HG02981 (cell line): ENCODE measurements at regions not wholly inside any gene's neighbourhood (a gene's known extent, or its start where the extent isn't known, plus 50 kb on each side); places are given as distances from the start of the nearest gene placed in this dataset.
"Not testable (repeated sequence)": the region's sequence is repeated elsewhere in the genome, so short reads cannot be mapped to it uniquely, and the experiment has no call there.

Experiments used
- ATAC-seq: cut with Tn5 transposase; IDR thresholded peaks from one replicate; pipeline ENCODE4 v1.9.1; 2021; ENCODE audit warnings: mild to moderate bottlenecking, moderate library complexity; ENCODE audit not compliant: unreplicated experiment

DNA sequence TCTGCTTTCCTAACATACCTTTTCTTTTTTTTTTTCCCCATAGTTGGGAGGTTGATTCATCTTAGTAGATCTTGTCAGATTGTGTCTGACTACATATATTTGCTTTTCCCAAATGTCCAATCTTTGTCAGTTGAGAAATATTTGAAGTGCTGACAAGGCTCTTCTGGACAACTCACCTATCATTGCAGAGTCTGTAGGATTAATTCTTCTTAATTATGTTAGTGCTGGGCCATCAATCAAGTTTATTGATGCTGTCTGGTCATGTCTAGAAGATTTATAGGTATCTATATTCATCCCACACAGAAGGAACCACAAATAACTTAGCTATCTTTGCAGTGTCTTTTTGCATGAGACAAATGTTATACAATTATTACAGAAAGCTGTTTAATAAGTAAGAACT is 310.6 kb downstream of the ACTR3B start:
- no peak for ATAC-seq

- no peak for ATAC-seq
These were observed 313.3 kb downstream of the ACTR3B start for GRCh38 chr7:153072806-153073205.

GRCh38 chr7:153076289-153076688 is 316.7 kb downstream of the ACTR3B start:
- not testable (repeated sequence) for ATAC-seq

DNA sequence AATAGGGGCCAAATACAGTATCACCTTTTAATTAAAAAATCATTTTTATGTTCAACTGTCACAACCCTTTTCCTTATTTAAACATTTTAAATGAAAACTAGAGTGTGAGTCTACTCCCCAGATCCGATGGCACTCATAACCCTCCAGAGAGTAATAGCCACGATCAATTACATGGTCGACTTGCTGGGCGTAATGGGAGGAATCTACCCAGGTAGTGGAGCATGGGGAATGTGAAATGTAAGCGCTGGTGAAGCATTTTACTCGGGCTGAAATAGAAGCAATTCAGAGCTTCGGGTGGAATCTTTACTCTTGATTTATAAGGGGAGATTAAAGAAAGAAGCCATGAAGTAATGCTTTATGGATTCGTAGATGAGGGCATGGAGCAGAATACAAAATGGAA is 321.9 kb downstream of the ACTR3B start:
- ATAC-seq = no peak

DNA sequence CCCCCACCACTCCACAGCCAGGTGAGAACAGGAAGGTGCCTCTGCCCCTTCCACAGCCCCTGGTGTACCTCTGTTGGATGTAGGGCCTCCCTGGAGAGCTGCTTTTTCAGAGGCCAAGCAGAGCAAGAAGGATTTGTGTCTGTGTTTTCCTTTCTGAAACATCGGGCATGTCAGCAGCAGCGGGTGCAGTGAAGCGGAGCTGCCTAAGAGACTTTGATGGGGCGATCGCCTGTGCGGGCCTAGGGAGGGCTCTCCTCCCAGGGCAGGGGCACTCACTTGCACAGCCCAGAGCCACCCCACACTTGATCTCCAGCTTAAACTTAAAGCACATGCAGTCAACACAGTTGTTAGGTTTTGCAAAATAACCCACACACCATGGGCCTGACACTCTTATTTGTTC is 324.7 kb downstream of the ACTR3B start:
- no peak for ATAC-seq

DNA sequence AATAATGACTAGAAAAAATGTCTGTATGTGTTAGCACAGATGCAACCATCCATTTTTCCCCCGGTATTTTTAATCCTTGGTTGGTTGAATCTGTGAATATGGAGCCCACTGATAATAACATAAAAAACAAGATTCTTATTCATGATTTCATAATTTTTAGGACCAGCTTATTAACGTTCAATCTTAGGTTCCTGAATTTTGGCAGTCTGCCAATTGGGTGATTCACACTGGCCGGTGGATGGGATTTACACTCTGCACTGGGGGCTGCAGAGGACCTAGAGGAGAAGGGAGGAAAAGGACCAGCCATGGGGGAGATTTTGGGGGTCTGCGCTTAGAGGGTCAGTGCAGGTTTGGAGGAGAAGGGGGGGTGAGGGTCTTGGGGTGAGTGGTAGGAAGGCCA is 327.9 kb downstream of the ACTR3B start:
- ATAC-seq = no peak

DNA sequence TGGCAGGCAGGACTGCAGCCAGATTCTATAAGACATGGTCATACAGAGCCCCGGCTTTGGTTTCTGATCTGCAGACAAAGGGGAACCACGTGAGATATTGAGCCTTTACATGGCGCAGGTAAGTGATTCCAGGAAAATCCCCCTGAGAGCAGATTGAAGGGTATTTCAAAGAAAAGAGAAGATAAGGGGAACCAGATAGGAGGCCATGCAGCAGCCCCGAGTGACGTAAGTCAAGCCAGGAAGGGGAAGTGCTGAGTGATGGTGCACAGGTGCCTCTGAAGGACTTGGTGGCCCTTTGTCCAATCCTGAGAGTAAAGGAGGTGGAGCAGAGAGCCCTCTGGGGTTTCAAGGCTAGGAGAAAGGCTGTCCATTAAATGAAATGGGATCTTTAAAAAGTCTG is 329.0 kb downstream of the ACTR3B start:
- ATAC-seq = no peak

- no peak for ATAC-seq
These were observed 330.7 kb downstream of the ACTR3B start for GRCh38 chr7:153090209-153090608.

DNA sequence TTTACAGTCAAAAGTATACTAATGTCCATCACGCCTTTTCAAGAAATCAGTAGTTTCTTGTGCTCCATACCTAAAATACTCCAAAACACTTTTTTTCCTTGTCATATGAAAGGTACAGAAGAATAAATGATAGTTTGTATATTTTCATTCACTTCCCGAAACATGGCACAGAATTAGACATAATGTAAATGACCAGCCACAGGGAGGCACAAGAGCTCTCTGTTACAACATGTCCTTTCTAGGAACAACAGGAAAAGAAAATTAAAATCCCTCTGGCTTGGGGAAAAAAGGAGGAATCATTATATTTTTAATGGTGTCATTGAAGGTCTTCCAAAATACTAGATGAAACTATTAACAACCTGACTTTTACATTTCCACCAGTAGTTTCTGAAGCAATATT is 331.2 kb downstream of the ACTR3B start:
- no peak for ATAC-seq

- ATAC-seq = no peak
These were observed 331.9 kb downstream of the ACTR3B start for GRCh38 chr7:153091477-153091876.

DNA sequence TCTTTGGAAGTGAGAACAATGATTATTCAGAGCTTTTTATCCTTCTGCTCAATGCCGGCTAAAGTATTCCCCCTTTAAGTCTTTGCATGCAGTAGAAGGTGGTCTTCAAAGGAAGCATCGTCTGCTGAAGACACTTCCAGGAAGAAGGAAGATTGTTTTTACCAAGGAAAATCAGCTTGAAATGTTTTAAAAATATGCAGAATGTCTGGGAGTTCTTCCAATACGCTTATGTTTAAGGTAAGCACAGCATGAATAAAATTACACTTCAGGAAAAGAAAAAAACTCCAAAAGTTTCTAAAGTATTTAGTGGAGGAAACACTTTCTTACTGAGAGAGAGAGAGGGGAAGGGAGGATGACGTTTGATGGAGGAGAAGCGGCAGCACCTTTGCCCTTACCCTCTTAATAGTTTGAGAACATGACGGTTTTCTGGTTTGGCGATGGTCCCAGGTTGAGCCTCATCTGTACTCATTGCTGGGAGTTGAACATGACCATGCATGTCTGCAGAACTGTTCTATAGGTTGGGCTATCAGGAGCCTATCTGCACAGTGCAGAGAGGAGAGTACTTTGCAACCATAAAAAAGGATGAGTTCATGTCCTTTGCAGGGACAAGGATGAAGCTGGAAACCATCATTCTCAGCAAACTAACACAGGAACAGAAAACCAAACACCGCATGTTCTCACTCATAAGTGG is 338.1 kb downstream of the ACTR3B start:
- no peak for ATAC-seq

GRCh38 chr7:153099235-153099634 is 339.7 kb downstream of the ACTR3B start:
- ATAC-seq = no peak

DNA sequence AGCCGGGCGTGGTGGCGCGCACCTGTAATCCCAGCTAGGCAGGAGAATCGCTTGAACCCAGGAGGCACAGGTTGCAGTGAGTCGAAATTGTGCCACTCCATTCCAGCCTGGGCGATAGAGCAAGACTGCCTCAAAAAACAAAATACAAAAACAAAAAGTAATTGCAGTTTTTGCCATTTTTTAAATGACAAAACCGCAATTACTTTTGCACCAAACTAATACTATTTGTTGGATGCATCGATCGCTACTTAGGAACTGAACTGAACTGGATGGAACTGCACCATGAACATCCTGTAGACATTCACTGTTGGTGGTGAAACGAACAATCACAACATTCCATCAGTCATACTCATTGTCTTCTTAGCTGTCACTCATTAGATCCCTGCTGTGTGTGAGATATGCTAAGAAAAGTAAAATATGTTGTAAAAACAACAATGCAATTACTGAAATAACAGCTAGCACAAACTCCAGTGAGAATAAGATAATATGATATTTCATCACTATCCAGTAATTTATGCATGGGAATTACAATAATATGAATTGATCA is 341.2 kb downstream of the ACTR3B start:
- ATAC-seq = no peak

DNA sequence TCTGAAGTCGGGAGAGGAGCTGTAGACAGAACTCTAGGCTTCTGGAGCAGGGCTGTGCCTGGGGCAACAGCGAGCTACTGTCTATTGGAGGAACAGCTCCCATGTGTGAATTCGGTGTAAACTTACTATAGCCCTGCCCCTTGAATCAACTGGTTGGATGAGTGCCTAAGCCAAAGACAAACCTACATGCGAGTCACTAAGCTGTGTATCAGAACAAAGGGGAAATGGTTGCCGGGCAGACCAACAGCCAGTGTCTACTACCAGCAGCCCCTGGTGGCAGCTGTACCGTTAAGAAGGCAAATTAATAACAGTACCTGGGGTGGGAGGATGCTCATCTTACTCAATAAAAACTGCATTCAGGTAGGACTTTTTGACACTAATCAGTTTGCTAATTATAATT is 343.6 kb downstream of the ACTR3B start:
- no peak for ATAC-seq

GRCh38 chr7:153107826-153108225 is 348.3 kb downstream of the ACTR3B start:
- no peak for ATAC-seq

DNA sequence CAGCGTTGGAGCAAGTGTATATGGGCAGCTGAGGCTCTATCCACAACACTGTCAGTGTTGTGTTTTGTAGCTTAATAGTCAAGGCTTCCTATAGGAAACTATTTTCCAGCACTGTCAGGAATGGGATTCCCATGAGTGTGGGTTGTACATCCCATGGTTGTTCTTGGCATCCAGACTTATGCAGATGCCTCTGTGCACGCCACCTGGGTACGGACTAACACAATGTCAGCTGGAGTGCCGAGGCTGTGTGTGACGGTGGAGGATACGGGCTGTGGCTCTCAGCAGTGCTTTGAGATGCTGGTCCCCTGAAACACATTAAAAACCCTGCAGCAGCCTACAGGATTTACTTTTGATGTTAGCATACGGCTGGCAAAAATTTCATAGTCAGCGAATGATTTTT is 350.0 kb downstream of the ACTR3B start:
- ATAC-seq = no peak

DNA sequence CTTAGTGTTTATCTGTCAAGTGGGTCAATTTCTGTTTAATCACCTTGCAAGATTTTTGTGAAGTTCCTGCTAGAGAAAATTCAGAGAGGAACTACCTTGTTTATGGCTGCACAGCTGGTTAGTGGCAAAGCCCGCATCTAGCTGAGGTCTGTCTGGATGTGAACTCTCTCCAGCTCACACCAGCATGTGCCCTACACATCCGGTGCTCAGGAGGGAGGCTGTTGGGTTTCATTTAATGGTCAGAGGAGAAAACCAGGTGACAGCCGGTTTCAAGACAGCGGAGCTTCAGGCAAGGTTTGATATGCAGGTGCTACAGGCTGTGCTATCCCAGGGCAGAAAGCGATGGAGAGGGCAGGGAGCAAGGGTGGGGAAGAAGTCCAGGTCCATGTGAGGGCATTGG is 351.1 kb downstream of the ACTR3B start:
- no peak for ATAC-seq

GRCh38 chr7:153122255-153122654 is 362.7 kb downstream of the ACTR3B start:
- not testable (repeated sequence) for ATAC-seq

- ATAC-seq = no peak
These were observed 370.5 kb downstream of the ACTR3B start for GRCh38 chr7:153130052-153130451.

DNA sequence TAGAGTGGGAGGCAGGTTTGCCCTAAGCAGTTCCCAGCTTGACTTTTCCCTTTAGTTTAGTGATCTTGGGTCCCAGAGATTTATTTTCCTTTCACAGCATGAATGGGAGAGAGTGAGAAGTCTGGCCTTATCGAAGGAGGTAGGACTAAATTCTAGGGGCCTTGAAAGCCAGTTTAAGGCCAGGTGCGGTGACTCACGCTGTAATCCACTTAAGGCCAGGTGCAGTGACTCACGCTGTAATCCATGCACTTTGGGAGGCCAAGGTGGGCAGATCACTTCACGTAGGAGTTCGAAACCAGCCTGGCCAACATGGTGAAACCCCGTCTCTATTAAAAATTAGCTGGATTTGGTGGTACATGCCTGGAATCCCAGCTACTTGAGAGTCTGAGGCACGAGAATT is 392.2 kb downstream of the ACTR3B start:
- no peak for ATAC-seq

DNA sequence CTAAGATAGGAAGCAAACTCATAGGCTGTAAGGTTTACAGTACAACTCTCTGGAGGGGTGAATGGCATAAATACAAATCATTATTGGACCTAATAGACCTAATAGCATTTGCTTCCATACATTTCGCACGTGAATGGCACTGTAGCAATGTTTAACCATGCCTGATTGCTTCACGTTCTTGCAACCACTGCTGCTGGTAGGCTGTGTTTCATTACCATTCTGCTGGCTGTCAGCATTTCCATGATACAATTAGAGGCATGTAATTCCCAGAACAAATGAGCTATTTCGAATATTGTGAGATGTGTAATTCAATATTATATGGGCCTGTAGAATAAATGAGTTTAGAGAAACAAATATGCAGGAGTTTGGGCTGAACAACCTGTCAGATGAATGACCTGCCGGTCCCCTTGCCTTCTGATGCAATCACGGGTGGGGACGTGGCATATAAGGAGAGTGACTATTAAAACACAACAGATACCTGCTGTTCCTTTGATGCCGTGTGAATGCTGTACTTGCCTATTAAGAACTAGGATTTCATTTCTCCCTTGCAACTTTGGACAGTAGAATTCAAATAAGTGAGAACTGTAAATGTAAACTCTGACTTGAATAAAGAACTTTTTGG is 393.4 kb downstream of the ACTR3B start:
- no peak for ATAC-seq

GRCh38 chr7:153158149-153158548 is 398.6 kb downstream of the ACTR3B start:
- ATAC-seq = no peak

DNA sequence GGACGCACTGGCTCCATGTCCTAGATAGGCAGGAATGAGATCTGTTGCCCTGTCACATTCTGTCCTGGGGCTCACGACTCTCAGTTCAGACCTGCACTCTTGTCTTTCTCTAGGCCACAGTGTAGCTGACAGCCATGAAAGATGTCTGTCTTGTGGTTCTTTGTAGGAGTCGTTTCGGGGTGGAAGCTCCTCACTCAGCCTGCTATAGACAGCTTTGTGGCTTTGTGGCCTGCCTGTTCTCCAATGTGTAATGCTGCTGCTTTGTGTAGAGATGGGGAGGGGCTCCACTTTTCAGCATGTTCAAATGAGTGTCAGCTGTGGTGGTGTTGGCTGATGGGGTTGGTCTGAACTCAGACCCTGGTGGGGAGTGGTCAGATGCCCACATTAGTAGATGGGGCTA is 410.7 kb downstream of the ACTR3B start:
- no peak for ATAC-seq
